Renal cortical epithelial cell (primary cell): ENCODE measurements at regions not wholly inside any gene's neighbourhood (a gene's known extent, or its start where the extent isn't known, plus 50 kb on each side); places are given as distances from the start of the nearest gene placed in this dataset.

Source experiments
- DNase-seq: peaks from one replicate; pipeline ENCODE4 v3.0.0-alpha.2; 2011; ENCODE audit warnings: low read depth

- DNase-seq: no peak
Observed at GRCh38 chr9:38313421-38313820, 79.1 kb upstream of the ALDH1B1 start.

GRCh38 chr9:38312406-38312805 is 80.1 kb upstream of the ALDH1B1 start:
- no peak for DNase-seq

GRCh38 chr9:38311382-38312270 is 80.9 kb upstream of the ALDH1B1 start:
- peak; percentile 16 for DNase-seq

- DNase-seq: peak; percentile 81
Observed at GRCh38 chr9:38309324-38310195, 82.9 kb upstream of the ALDH1B1 start.

- DNase-seq: no peak
Observed at GRCh38 chr9:38308136-38308535, 84.4 kb upstream of the ALDH1B1 start.

GRCh38 chr9:38306899-38307298 is 85.6 kb upstream of the ALDH1B1 start:
- no peak for DNase-seq

GRCh38 chr9:38305582-38305981 is 86.9 kb upstream of the ALDH1B1 start:
- DNase-seq: no peak

GRCh38 chr9:38301376-38302106 is 91.0 kb upstream of the ALDH1B1 start:
- DNase-seq: no peak

- DNase-seq: no peak
Observed at GRCh38 chr9:38299856-38300255, 92.6 kb upstream of the ALDH1B1 start.

- no peak for DNase-seq
Observed at GRCh38 chr9:38298904-38299303, 93.6 kb upstream of the ALDH1B1 start.

- DNase-seq: no peak
Observed at GRCh38 chr9:38298503-38298902, 94.0 kb upstream of the ALDH1B1 start.

GRCh38 chr9:38296807-38297206 is 95.7 kb upstream of the ALDH1B1 start:
- no peak for DNase-seq

GRCh38 chr9:38295764-38296163 is 96.7 kb upstream of the ALDH1B1 start:
- no peak for DNase-seq

- DNase-seq: no peak
Observed at GRCh38 chr9:38294220-38294960, 98.1 kb upstream of the ALDH1B1 start.

GRCh38 chr9:38293022-38293421 is 99.5 kb upstream of the ALDH1B1 start:
- no peak for DNase-seq

- no peak for DNase-seq
Observed at GRCh38 chr9:38292480-38292879, 100.0 kb upstream of the ALDH1B1 start.

- no peak for DNase-seq
Observed at GRCh38 chr9:38289866-38290245, 102.6 kb upstream of the ALDH1B1 start.

- DNase-seq: no peak
Observed at GRCh38 chr9:38289236-38289865, 103.2 kb upstream of the ALDH1B1 start.

- DNase-seq: no peak
Observed at GRCh38 chr9:38288502-38288901, 104.0 kb upstream of the ALDH1B1 start.

- DNase-seq: peak; percentile 17
Observed at GRCh38 chr9:38287420-38287985, 105.0 kb upstream of the ALDH1B1 start.

- no peak for DNase-seq
Observed at GRCh38 chr9:38286766-38287165, 105.7 kb upstream of the ALDH1B1 start.
